HG03575 (cell line): ENCODE measurements at regions not wholly inside any gene's neighbourhood (a gene's known extent, or its start where the extent isn't known, plus 50 kb on each side); places are given as distances from the start of the nearest gene placed in this dataset.

Source experiments
- ATAC-seq: cut with Tn5 transposase; IDR thresholded peaks from one replicate; pipeline ENCODE4 v1.9.1; 2021; ENCODE audit not compliant: unreplicated experiment, insufficient number of reproducible peaks, low FRiP score; ENCODE audit errors: extremely low read depth

GRCh38 chr12:89258240-89258969, 93.9 kb downstream of the DUSP6 start:
- no peak for ATAC-seq

GRCh38 chr12:89257340-89257739, 95.0 kb downstream of the DUSP6 start:
- ATAC-seq, result no peak

- ATAC-seq, result no peak
Observed at GRCh38 chr12:89256060-89256459, 96.2 kb downstream of the DUSP6 start.

GRCh38 chr12:89253488-89253887, 98.8 kb downstream of the DUSP6 start:
- no peak for ATAC-seq

- no peak for ATAC-seq
Observed at GRCh38 chr12:89252284-89252683, 100.0 kb downstream of the DUSP6 start.

GRCh38 chr12:89251342-89252271, 100.7 kb downstream of the DUSP6 start:
- ATAC-seq, result no peak

- no peak for ATAC-seq
Observed at GRCh38 chr12:89250636-89251035, 101.7 kb downstream of the DUSP6 start.

GRCh38 chr12:89250213-89250612, 102.1 kb downstream of the DUSP6 start:
- no peak for ATAC-seq

- ATAC-seq, result no peak
Observed at GRCh38 chr12:89247967-89248366, 104.3 kb downstream of the DUSP6 start.

GRCh38 chr12:89247541-89247942, 104.8 kb downstream of the DUSP6 start:
- ATAC-seq, result no peak

- no peak for ATAC-seq
Observed at GRCh38 chr12:89245090-89245489, 107.2 kb downstream of the DUSP6 start.

GRCh38 chr12:89244536-89244935, 107.8 kb downstream of the DUSP6 start:
- no peak for ATAC-seq

- no peak for ATAC-seq
Observed at GRCh38 chr12:89243771-89244170, 108.5 kb downstream of the DUSP6 start.

GRCh38 chr12:89239534-89239933, 112.8 kb downstream of the DUSP6 start:
- ATAC-seq, result no peak

- no peak for ATAC-seq
Observed at GRCh38 chr12:89238593-89238992, 113.7 kb downstream of the DUSP6 start.

- ATAC-seq, result no peak
Observed at GRCh38 chr12:89237763-89238162, 114.5 kb downstream of the DUSP6 start.

GRCh38 chr12:89236748-89237383, 115.4 kb downstream of the DUSP6 start:
- ATAC-seq, result no peak

- no peak for ATAC-seq
Observed at GRCh38 chr12:89236237-89236636, 116.1 kb downstream of the DUSP6 start.

GRCh38 chr12:89235189-89235993, 116.9 kb downstream of the DUSP6 start:
- no peak for ATAC-seq
